ENCODE measurements at regions not wholly inside any gene's neighbourhood (a gene's known extent, or its start where the extent isn't known, plus 50 kb on each side); places are given as distances from the start of the nearest gene placed in this dataset.

GRCh38 chr5:143733665-143734455 lies 78.1 kb upstream of the HMHB1 start:
- DNase-seq = no peak
- in situ Hi-C loops (cut with MboI; ENCODE audit: low pct_unique_long_range_greater_than_20kb, low sequenced_read_pairs) = no loop called here

- in situ Hi-C loops (cut with MboI; ENCODE audit: low pct_unique_long_range_greater_than_20kb, low sequenced_read_pairs) = no loop called here
- no peak for DNase-seq
These were observed 79.6 kb upstream of the HMHB1 start for GRCh38 chr5:143732402-143732801.

DNA sequence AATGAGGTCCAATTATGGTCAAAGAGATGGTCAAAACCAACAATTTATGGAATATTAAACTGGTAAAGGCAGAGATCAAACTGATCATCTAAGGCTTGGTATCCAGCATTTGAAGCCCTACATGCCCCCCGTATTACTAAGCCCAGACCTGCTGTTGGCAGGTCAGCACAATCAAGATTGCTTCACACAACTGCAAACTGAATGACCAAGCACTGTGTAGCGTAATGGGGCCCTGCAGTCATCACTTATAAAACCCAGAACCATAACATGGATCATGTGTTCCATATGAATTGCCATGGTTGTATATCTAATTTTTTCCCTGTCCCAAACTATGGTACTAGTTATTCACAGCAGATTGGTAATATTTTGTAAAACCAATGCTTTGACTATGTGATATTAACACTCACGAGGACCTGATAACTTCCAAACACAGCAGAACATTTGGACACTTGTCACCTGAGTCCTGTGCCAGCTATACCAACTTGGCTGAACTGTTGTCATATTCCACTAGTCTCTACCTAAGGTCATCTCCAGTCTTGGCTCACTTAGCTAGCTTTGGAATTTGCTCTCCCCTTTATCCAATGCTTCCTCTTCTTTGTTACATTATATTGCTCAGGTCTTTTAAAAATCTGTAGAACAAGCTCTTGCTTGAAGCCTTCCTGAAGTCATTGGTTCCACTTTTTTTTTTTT lies 81.7 kb upstream of the HMHB1 start:
- no peak for DNase-seq
- in situ Hi-C loops (cut with MboI; ENCODE audit: low pct_unique_long_range_greater_than_20kb, low sequenced_read_pairs) = no loop called here

DNA sequence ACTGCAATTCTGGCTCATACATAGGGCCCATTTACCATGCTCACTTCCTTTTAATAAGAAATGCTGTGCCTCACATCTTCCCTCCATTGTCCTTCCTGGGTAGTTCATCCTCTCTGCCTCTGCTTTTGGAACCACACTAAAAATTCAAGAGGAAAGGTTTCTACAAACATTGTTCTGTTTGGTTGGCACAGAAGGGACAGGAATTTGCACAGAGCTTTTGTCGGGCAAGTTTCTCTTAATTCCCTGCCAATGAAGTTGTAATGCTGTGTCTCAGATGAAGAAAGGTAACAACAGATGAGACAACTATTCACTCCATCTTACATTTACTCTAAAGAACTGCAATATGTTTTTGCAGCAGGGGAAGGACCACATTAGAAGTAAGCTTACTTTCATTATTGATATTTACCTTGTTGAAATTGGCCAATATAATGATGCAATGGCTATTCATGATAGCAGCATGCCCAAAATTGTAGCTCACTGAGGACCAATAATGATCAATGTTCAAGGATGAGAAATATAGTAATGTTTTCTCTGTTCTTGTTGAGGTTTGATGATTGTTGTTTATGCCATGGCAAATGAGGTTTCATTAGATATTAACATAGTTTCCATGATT lies 82.5 kb upstream of the HMHB1 start:
- in situ Hi-C loops (cut with MboI; ENCODE audit: low pct_unique_long_range_greater_than_20kb, low sequenced_read_pairs) = no loop called here
- DNase-seq = no peak

DNA sequence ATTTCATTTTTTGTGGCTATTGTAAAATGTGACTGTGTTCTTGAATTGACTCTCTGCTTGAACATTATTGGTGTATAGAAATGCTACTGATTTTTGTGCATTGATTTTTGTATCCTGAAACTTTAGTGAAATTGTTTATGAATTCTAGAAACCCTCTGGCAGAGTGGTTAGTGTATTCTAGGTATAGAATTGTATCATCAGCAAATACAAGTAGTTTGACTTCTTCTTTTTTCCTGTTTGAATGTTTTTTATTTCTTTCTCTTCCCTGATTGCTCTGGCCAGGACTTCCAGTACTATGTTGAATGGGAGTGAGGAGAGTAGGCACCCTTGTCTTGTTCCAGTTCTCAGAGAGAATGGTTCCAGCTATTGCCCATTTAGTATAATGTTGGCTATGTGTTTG lies 88.8 kb upstream of the HMHB1 start:
- no peak for DNase-seq

GRCh38 chr5:143721925-143722324 lies 90.0 kb upstream of the HMHB1 start:
- in situ Hi-C loops (cut with MboI; ENCODE audit: low pct_unique_long_range_greater_than_20kb, low sequenced_read_pairs) = no loop called here

More for the DNA sequence above, 88.8 kb upstream of the HMHB1 start:
- in situ Hi-C loops (cut with MboI; ENCODE audit: low pct_unique_long_range_greater_than_20kb, low sequenced_read_pairs) = no loop called here

DNA sequence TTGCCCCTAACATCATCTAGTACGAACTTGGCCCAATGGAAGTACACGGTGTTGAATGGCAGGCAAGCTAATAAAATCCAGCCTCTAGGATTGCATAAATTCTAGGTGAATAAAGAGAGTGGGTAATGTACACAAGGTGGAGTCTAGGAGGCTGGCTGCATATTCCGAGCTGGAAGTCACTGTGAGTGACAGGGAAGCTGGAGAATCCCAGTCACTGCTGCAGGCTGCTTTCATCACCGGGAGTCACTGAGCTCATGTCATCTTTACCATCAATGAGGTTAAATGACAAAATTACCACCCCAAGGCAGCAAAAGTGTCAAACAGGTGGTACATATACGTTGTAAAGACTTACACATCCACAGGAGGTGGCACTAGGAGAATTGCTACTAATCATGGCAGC lies 91.3 kb upstream of the HMHB1 start:
- in situ Hi-C loops (cut with MboI; ENCODE audit: low pct_unique_long_range_greater_than_20kb, low sequenced_read_pairs) = no loop called here
- DNase-seq = no peak

More at GRCh38 chr5:143721925-143722324, 90.0 kb upstream of the HMHB1 start:
- no peak for DNase-seq

- no peak for DNase-seq
- in situ Hi-C loops (cut with MboI; ENCODE audit: low pct_unique_long_range_greater_than_20kb, low sequenced_read_pairs) = no loop called here
These were observed 94.6 kb upstream of the HMHB1 start for GRCh38 chr5:143717400-143717799.

GRCh38 chr5:143716881-143717280 lies 95.1 kb upstream of the HMHB1 start:
- DNase-seq = no peak
- in situ Hi-C loops (cut with MboI; ENCODE audit: low pct_unique_long_range_greater_than_20kb, low sequenced_read_pairs) = no loop called here

DNA sequence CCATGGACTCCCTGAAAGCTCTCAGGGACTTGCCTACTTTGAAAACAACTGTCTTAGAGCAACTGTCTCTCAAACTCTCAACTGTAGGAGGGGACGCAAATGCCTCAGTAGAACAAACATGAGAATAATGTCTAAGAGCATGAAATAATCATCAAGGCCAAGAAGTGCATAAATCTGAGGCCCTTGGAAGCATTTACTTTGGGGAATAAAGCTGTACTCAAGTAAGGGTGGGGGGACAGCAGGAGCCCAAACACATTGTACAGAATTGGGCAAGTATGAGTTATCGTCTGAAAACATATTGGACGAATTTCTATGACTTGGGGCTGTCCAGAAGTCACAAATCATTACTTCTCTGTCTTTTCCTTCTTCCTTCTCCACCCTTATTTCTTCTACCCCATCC lies 96.3 kb upstream of the HMHB1 start:
- no peak for DNase-seq
- in situ Hi-C loops (cut with MboI; ENCODE audit: low pct_unique_long_range_greater_than_20kb, low sequenced_read_pairs) = no loop called here

DNA sequence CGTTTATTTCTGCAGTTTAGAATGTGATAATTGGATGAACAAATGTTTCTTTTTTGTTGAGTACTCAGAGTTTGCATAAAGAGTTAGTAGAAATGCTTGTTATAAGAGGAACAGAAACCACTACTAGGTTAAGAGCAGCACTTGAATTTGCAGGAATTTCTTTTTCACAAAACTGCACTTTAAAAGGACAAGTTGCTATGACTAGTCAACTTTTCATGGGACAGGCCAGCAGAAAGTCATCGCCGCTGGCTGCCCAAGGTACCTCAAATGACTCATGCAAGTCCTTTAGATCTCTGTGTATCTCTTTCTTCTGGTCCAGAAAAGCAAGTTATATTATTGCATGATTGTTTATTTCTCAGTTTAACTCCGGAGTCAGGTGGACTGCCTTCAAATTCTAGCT lies 97.3 kb upstream of the HMHB1 start:
- DNase-seq = no peak
- in situ Hi-C loops (cut with MboI; ENCODE audit: low pct_unique_long_range_greater_than_20kb, low sequenced_read_pairs) = no loop called here

GRCh38 chr5:143713047-143714003 lies 98.6 kb upstream of the HMHB1 start:
- no peak for DNase-seq
- in situ Hi-C loops (cut with MboI; ENCODE audit: low pct_unique_long_range_greater_than_20kb, low sequenced_read_pairs) = no loop called here

- no peak for DNase-seq
- in situ Hi-C loops (cut with MboI; ENCODE audit: low pct_unique_long_range_greater_than_20kb, low sequenced_read_pairs) = no loop called here
These were observed 103.3 kb upstream of the HMHB1 start for GRCh38 chr5:143708672-143709071.

DNA sequence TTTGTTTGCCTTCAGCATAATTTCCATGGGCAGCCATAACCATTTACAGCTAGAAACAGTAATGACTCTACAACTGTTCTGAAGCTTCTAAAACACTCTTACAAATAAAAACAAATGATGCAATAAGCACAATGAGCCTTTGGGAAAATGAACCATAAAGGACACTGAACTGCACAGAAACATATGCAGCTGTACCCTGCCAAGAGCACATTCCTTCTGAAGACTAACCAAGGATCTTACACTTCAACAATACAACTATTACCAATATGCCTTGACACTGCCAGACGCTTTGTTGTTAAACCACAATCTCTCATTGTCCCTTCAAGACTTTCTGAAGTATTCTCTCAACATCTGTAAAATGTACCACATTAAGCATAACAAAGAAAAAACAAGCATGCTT lies 104.2 kb upstream of the HMHB1 start:
- in situ Hi-C loops (cut with MboI; ENCODE audit: low pct_unique_long_range_greater_than_20kb, low sequenced_read_pairs) = no loop called here
- no peak for DNase-seq

- in situ Hi-C loops (cut with MboI; ENCODE audit: low pct_unique_long_range_greater_than_20kb, low sequenced_read_pairs) = no loop called here
These were observed 106.6 kb upstream of the HMHB1 start for GRCh38 chr5:143705381-143705780.

GRCh38 chr5:143703659-143704058 lies 108.3 kb upstream of the HMHB1 start:
- DNase-seq = no peak
- in situ Hi-C loops (cut with MboI; ENCODE audit: low pct_unique_long_range_greater_than_20kb, low sequenced_read_pairs) = no loop called here

More at GRCh38 chr5:143705381-143705780, 106.6 kb upstream of the HMHB1 start:
- DNase-seq = no peak

DNA sequence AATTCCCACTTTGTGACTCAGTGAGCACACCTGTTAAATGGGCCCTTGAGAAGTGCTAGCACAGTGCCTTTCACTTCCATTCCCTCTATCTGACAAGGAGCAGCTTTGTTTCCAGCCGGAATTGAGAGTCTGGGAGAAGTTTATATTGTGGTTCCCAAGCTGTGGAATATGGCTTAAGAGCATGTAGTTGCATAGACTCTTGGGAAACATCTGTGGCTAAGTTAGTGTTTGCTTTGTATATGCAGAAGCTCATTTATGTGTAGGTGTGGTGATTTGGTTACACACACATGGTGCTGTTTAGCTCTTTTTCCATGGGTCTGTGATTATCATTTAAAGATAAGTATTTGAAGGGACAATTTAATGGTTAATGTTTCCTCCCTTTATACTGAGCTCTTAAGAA lies 110.5 kb upstream of the HMHB1 start:
- no peak for DNase-seq
- in situ Hi-C loops (cut with MboI; ENCODE audit: low pct_unique_long_range_greater_than_20kb, low sequenced_read_pairs) = no loop called here

GRCh38 chr5:143700994-143701393 lies 111.0 kb upstream of the HMHB1 start:
- in situ Hi-C loops (cut with MboI; ENCODE audit: low pct_unique_long_range_greater_than_20kb, low sequenced_read_pairs) = no loop called here

GRCh38 chr5:143699121-143699520 lies 112.8 kb upstream of the HMHB1 start:
- DNase-seq = no peak
- in situ Hi-C loops (cut with MboI; ENCODE audit: low pct_unique_long_range_greater_than_20kb, low sequenced_read_pairs) = no loop called here

More at GRCh38 chr5:143700994-143701393, 111.0 kb upstream of the HMHB1 start:
- DNase-seq = no peak
